Loucy (cell line): ENCODE measurements at regions not wholly inside any gene's neighbourhood (a gene's known extent, or its start where the extent isn't known, plus 50 kb on each side); places are given as distances from the start of the nearest gene placed in this dataset.
"Not testable (repeated sequence)": the region's sequence is repeated elsewhere in the genome, so short reads cannot be mapped to it uniquely, and the experiment has no call there.

Source experiments
- H2AFZ ChIP-seq: fragments of 200-600 bp; sonication (generic); 2 replicates; pipeline ENCODE4 v1.6.0; 2016; ENCODE audit warnings: antibody characterized with exemption, mild to moderate bottlenecking, low read length, moderate library complexity
- H3F3A ChIP-seq: fragments of 200-600 bp; 2 replicates; pipeline ENCODE4 v1.6.0; 2016; ENCODE audit warnings: antibody characterized with exemption, low read depth, mild to moderate bottlenecking
- H3K27me3 ChIP-seq: fragments of 200-600 bp; sonication (generic); 2 replicates; pipeline ENCODE4 v1.6.1; 2014; ENCODE audit warnings: low read length, mild to moderate bottlenecking; ENCODE audit not compliant: insufficient read depth, poor library complexity, severe bottlenecking
- H3K36me3 ChIP-seq: fragments of 200-600 bp; sonication (generic); 2 replicates; pipeline ENCODE4 v1.6.1; 2016; ENCODE audit warnings: low read length; ENCODE audit not compliant: insufficient read depth
- H3K4me1 ChIP-seq: fragments of 200-600 bp; sonication (generic); 2 replicates; pipeline ENCODE4 v1.5.1; 2014; ENCODE audit warnings: low read length, mild to moderate bottlenecking; ENCODE audit not compliant: insufficient read depth, poor library complexity, severe bottlenecking
- H3K4me2 ChIP-seq: fragments of 200-600 bp; sonication (generic); 2 replicates; pipeline ENCODE4 v1.6.0; 2014; ENCODE audit warnings: antibody characterized with exemption, low read length, low read depth, mild to moderate bottlenecking; ENCODE audit not compliant: poor library complexity, severe bottlenecking
- H3K4me3 ChIP-seq: fragments of 200-600 bp; sonication (generic); 2 replicates; pipeline ENCODE4 v1.5.1; 2014; ENCODE audit warnings: low read length, mild to moderate bottlenecking, mixed read lengths; ENCODE audit not compliant: poor library complexity, severe bottlenecking
- H3K79me2 ChIP-seq: fragments of 200-600 bp; sonication (generic); 2 replicates; pipeline ENCODE4 v1.6.1; 2014; ENCODE audit warnings: low read length; ENCODE audit not compliant: insufficient read depth
- H3K9ac ChIP-seq: fragments of 200-600 bp; sonication (generic); 2 replicates; pipeline ENCODE4 v1.6.0; 2014; ENCODE audit warnings: mild to moderate bottlenecking, low read depth, low read length, moderate library complexity; ENCODE audit not compliant: poor library complexity, severe bottlenecking
- H3K9me2 ChIP-seq: fragments of 200-600 bp; sonication (generic); replicated peaks from 2 replicates; pipeline ENCODE4 v1.6.1; 2016; ENCODE audit warnings: low read depth, low read length, mixed read lengths
- H3K9me3 ChIP-seq: fragments of 200-600 bp; sonication (generic); 2 replicates; pipeline ENCODE4 v1.6.1; 2014; ENCODE audit warnings: mild to moderate bottlenecking, antibody characterized with exemption, low read length, low read depth; ENCODE audit not compliant: insufficient read depth
- H4K20me1 ChIP-seq: fragments of 200-600 bp; sonication (generic); 2 replicates; pipeline ENCODE4 v1.6.0; 2014; ENCODE audit warnings: antibody characterized with exemption, low read length, mild to moderate bottlenecking; ENCODE audit not compliant: insufficient read depth, poor library complexity, severe bottlenecking
- CTCF ChIP-seq: fragments of 200-600 bp; sonication (generic); conservative IDR thresholded peaks from 2 replicates; pipeline ENCODE4 v1.5.1; 2014; ENCODE audit warnings: mild to moderate bottlenecking, antibody characterized with exemption, low read length
- EZH2phosphoT487 ChIP-seq: fragments of 200-600 bp; IDR thresholded peaks from 2 replicates; pipeline ENCODE4 v1.6.1; 2018; ENCODE audit warnings: antibody characterized with exemption, mild to moderate bottlenecking, moderate library complexity, borderline replicate concordance

GRCh38 chr12:88720231-88720630 is 140.0 kb upstream of the KITLG start:
- no peaks in the 10 kb centered on the region for H4K20me1 ChIP-seq

GRCh38 chr12:88717188-88717587 is 136.9 kb upstream of the KITLG start:
- Histone ChIP-seq H3K27me3 (no peaks in the 10 kb centered on the region), H3K4me1 (peaks cover 25% of the 10 kb centered on the region), H3K9me2 (no peaks in the 10 kb centered on the region), H3K9ac (no peak overlapping the region), H2AFZ (no peak overlapping the region), H3K4me2 (no peak overlapping the region), H4K20me1 (no peaks in the 10 kb centered on the region), H3K9me3 (no peaks in the 10 kb centered on the region), H3K36me3 (no peaks in the 10 kb centered on the region), H3F3A (no peaks in the 10 kb centered on the region), H3K79me2 (no peaks in the 10 kb centered on the region), H3K4me3 (no peak overlapping the region)
- no peak for TF ChIP-seq EZH2phosphoT487
- TF ChIP-seq CTCF, result no peak

More at GRCh38 chr12:88720231-88720630, 140.0 kb upstream of the KITLG start:
- Histone ChIP-seq H3K9me3 (no peaks in the 10 kb centered on the region), H3K36me3 (no peaks in the 10 kb centered on the region), H3F3A (no peaks in the 10 kb centered on the region), H3K27me3 (no peaks in the 10 kb centered on the region), H3K4me2 (no peak overlapping the region), H3K9ac (no peak overlapping the region), H3K4me1 (peaks cover 25% of the 10 kb centered on the region), H3K9me2 (no peaks in the 10 kb centered on the region), H3K4me3 (no peak overlapping the region), H2AFZ (no peak overlapping the region), H3K79me2 (no peaks in the 10 kb centered on the region)
- no peak for TF ChIP-seq EZH2phosphoT487

GRCh38 chr12:88716240-88716639 is 136.0 kb upstream of the KITLG start:
- Histone ChIP-seq H3K4me1 (peaks cover 25% of the 10 kb centered on the region), H3K4me3 (peak overlapping the region; percentile 10), H3K4me2 (peak overlapping the region; percentile 48), H3F3A (no peaks in the 10 kb centered on the region), H3K9me2 (no peaks in the 10 kb centered on the region), H4K20me1 (no peaks in the 10 kb centered on the region), H3K9me3 (no peaks in the 10 kb centered on the region), H3K27me3 (no peaks in the 10 kb centered on the region), H3K79me2 (no peaks in the 10 kb centered on the region), H3K36me3 (no peaks in the 10 kb centered on the region), H3K9ac (no peak overlapping the region), H2AFZ (no peak overlapping the region; the same call in 1 of the 2 replicates)
- TF ChIP-seq CTCF, result no peak

- Histone ChIP-seq H2AFZ (no peak overlapping the region), H4K20me1 (no peaks in the 10 kb centered on the region)
These were observed 135.4 kb upstream of the KITLG start for GRCh38 chr12:88715673-88716072.

GRCh38 chr12:88714263-88714882 is 134.1 kb upstream of the KITLG start:
- H3K4me2 ChIP-seq, H3K9me2 ChIP-seq, H3K27me3 ChIP-seq, H4K20me1 ChIP-seq, H3K4me3 ChIP-seq, H3K9ac ChIP-seq, H3K9me3 ChIP-seq, H3F3A ChIP-seq, H2AFZ ChIP-seq, H3K36me3 ChIP-seq, H3K79me2 ChIP-seq: not testable (repeated sequence)
- peaks cover 25% of the 10 kb centered on the region for H3K4me1 ChIP-seq

More at GRCh38 chr12:88715673-88716072, 135.4 kb upstream of the KITLG start:
- no peaks in the 10 kb centered on the region for H3K36me3 ChIP-seq
- H3F3A ChIP-seq, result no peaks in the 10 kb centered on the region
- peaks cover 25% of the 10 kb centered on the region for H3K4me1 ChIP-seq
- no peaks in the 10 kb centered on the region for H3K9me2 ChIP-seq
- H3K79me2 ChIP-seq, result no peaks in the 10 kb centered on the region
- H3K9ac ChIP-seq, result no peak overlapping the region
- TF ChIP-seq EZH2phosphoT487 (no peak; the same call in 1 of the 2 replicates), CTCF (no peak)
- no peaks in the 10 kb centered on the region for H3K27me3 ChIP-seq
- H3K9me3 ChIP-seq, result no peaks in the 10 kb centered on the region
- H3K4me3 ChIP-seq, result peak overlapping the region; percentile 10
- peak overlapping the region; percentile 48 for H3K4me2 ChIP-seq
